ENCODE measurements at regions not wholly inside any gene's neighbourhood (a gene's known extent, or its start where the extent isn't known, plus 50 kb on each side); places are given as distances from the start of the nearest gene placed in this dataset.

DNA sequence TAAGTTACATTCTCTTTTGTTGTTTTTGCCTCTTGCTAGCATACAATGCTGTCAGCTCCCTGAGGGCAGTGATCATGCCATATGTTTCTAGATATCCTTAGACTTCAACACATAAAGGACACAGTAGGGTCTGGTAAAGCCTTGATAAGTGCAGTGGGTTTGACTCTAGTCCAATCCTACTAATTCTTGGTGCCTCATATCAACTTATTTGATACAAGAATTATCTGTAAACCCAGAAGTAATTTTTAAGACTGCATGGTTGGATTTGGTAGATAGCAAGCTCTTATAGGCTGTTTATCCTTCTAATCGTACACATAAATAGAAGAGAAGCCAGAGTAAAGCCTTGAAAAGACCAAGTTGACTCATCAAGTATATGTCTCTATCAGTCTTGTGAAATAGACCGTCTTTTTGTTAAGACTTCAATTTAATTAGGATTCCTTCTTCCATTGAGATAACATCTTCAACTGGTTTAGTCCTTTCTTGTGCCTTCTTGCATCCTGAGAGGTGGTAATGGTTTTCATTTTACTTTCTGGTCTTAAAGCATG, 265.6 kb upstream of the CDIN1 start:
- Histone ChIP-seq H3K36me3 (no peaks in the 10 kb centered on the region), H3K4me3 (no peak overlapping the region), H3K27me3 (replicated peaks; ENCODE audit: insufficient read depth) (no peaks in the 10 kb centered on the region), H3K9me3 (no peaks in the 10 kb centered on the region), H3K4me1 (replicated peaks) (no peaks in the 10 kb centered on the region), H3K27ac (no peak overlapping the region)
- WGBS, result 70% methylated on average over 2 of the region's 2 CpGs
- no peak for TF ChIP-seq POLR2AphosphoS5 (IDR thresholded peaks at IDR 0.05)
- no peak for TF ChIP-seq CTCF (IDR thresholded peaks at IDR 0.05)
- no peak for TF ChIP-seq POLR2A (IDR thresholded peaks at IDR 0.05)
- DNase-seq (ENCODE audit: low spot score), result no peak
- intact Hi-C loops (cut with DNase I), result no loop called here

- Histone ChIP-seq H3K4me3 (no peak overlapping the region), H3K4me1 (replicated peaks) (no peaks in the 10 kb centered on the region), H3K27me3 (replicated peaks; ENCODE audit: insufficient read depth) (no peaks in the 10 kb centered on the region), H3K36me3 (no peaks in the 10 kb centered on the region), H3K9me3 (no peaks in the 10 kb centered on the region), H3K27ac (no peak overlapping the region)
- TF ChIP-seq CTCF (IDR thresholded peaks at IDR 0.05) (no peak), POLR2AphosphoS5 (IDR thresholded peaks at IDR 0.05) (no peak), POLR2A (IDR thresholded peaks at IDR 0.05) (no peak)
- 97% methylated on average over 2 of the region's 2 CpGs for WGBS
- intact Hi-C loops (cut with DNase I), result no loop called here
- no peak for DNase-seq (ENCODE audit: low spot score)
Observed at GRCh38 chr15:36315649-36316048, 263.8 kb upstream of the CDIN1 start.

- no peaks in the 10 kb centered on the region for H3K36me3 ChIP-seq
- DNase-seq (ENCODE audit: low spot score), result no peak
- H3K4me1 ChIP-seq (replicated peaks), result no peaks in the 10 kb centered on the region
- no peak overlapping the region for H3K4me3 ChIP-seq
- intact Hi-C loops (cut with DNase I), result no loop called here
- H3K27me3 ChIP-seq (replicated peaks; ENCODE audit: insufficient read depth), result no peaks in the 10 kb centered on the region
- TF ChIP-seq POLR2AphosphoS5 (IDR thresholded peaks at IDR 0.05) (no peak), POLR2A (IDR thresholded peaks at IDR 0.05) (no peak), CTCF (IDR thresholded peaks at IDR 0.05) (no peak)
- H3K27ac ChIP-seq, result no peak overlapping the region
- H3K9me3 ChIP-seq, result no peaks in the 10 kb centered on the region
- 73% methylated on average over 3 of the region's 3 CpGs for WGBS
Observed at GRCh38 chr15:36323615-36324014, 255.8 kb upstream of the CDIN1 start.

DNA sequence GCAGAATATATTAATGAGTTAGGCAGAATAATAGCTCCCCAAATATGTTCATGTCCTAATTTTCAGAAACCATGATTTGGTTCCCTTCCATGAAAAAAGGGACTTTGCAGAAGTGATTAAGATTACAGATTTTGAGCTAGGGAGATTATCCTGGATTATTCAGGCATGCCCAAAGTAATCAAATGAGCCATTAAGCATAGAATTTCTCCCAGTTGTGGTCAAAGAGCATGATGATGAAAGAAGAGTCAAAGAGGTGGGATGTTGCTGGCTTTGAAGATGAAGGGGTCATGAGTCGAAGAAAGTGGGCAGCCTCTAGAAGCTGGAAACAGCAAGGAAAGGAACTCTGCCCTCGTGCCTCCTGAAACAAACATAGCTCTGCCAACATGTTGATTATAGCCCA, 254.2 kb upstream of the CDIN1 start:
- Histone ChIP-seq H3K27me3 (replicated peaks; ENCODE audit: insufficient read depth) (no peaks in the 10 kb centered on the region), H3K36me3 (no peaks in the 10 kb centered on the region), H3K4me3 (no peak overlapping the region), H3K9me3 (no peaks in the 10 kb centered on the region), H3K27ac (no peak overlapping the region), H3K4me1 (replicated peaks) (no peaks in the 10 kb centered on the region)
- TF ChIP-seq CTCF (IDR thresholded peaks at IDR 0.05) (no peak), POLR2A (IDR thresholded peaks at IDR 0.05) (no peak), POLR2AphosphoS5 (IDR thresholded peaks at IDR 0.05) (no peak)
- no peak for DNase-seq (ENCODE audit: low spot score)
- intact Hi-C loops (cut with DNase I), result no loop called here
- 86% methylated on average over 2 of the region's 2 CpGs for WGBS

GRCh38 chr15:36329592-36329991, 249.8 kb upstream of the CDIN1 start:
- Histone ChIP-seq H3K4me3 (no peak overlapping the region), H3K27ac (no peak overlapping the region), H3K27me3 (replicated peaks; ENCODE audit: insufficient read depth) (no peaks in the 10 kb centered on the region), H3K4me1 (replicated peaks) (no peaks in the 10 kb centered on the region), H3K9me3 (no peaks in the 10 kb centered on the region), H3K36me3 (no peaks in the 10 kb centered on the region)
- WGBS, result 99% methylated on average over 9 of the region's 9 CpGs
- intact Hi-C loops (cut with DNase I), result no loop called here
- DNase-seq (ENCODE audit: low spot score), result no peak
- TF ChIP-seq POLR2AphosphoS5 (IDR thresholded peaks at IDR 0.05) (no peak), POLR2A (IDR thresholded peaks at IDR 0.05) (no peak), CTCF (IDR thresholded peaks at IDR 0.05) (no peak)

Data from prostate gland (tissue), 2 donors.